C4-2B (cell line): ENCODE measurements at regions not wholly inside any gene's neighbourhood (a gene's known extent, or its start where the extent isn't known, plus 50 kb on each side); places are given as distances from the start of the nearest gene placed in this dataset.

ENCODE experiments used
- CTCF ChIP-seq: fragments of 450-650 bp; conservative IDR thresholded peaks from 2 replicates; pipeline ENCODE4 v1.5.1; 2017; ENCODE audit warnings: mild to moderate bottlenecking
- ZFX ChIP-seq: fragments of 450-650 bp; IDR thresholded peaks from 2 replicates; pipeline ENCODE4 v1.6.1; 2017

DNA sequence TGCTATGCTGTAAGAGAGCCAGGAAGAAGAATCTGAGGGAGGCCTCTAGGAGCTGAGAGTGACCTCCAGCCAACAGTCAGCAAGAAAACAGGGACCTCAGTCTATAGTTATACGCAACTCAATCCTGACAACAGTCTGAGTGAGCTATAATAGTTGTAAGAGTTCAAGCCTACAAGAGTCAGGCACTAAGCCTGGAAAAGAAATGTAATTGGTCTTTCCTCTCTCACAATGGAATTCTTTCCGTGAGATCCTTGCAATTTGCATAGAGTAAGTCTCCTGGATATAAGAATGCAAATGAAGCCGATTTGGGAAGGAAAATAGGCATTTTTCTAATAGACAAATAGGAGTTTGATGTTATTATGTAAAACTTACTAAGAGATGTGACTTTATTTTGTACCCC, 1332.6 kb upstream of the CELF4 start:
- no peak for TF ChIP-seq CTCF
- no peak for TF ChIP-seq ZFX
